GM19025 (cell line): ENCODE measurements at regions not wholly inside any gene's neighbourhood (a gene's known extent, or its start where the extent isn't known, plus 50 kb on each side); places are given as distances from the start of the nearest gene placed in this dataset.

Experiments used
- ATAC-seq: cut with Tn5 transposase; IDR thresholded peaks from one replicate; pipeline ENCODE4 v1.9.1; 2021; ENCODE audit warnings: mild to moderate bottlenecking, low read depth, moderate library complexity; ENCODE audit not compliant: unreplicated experiment

DNA sequence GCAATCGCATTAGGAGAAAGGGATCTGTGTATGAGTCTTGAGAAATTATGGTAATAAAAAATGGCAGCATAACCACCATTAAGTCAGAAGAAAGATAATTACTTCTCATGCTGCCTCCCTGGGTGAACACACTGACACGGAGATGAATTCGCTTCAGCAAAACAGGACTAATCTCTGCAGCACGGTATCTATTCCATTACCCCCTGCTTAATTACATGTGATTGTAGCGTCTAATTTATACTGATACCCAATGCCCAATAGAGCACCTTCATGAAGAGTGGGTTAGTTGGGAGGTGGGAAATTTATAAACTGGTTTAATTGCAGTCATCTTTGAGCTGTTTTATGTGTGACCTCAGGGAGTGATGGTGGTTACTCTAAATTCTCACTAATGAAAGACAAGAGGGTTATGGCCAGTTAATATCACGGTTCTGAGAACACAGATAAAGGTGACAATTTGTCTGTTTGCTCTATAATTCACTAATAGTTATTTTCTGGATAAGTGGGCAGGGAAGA, 476.2 kb upstream of the SULF2 start:
- ATAC-seq, result no peak

DNA sequence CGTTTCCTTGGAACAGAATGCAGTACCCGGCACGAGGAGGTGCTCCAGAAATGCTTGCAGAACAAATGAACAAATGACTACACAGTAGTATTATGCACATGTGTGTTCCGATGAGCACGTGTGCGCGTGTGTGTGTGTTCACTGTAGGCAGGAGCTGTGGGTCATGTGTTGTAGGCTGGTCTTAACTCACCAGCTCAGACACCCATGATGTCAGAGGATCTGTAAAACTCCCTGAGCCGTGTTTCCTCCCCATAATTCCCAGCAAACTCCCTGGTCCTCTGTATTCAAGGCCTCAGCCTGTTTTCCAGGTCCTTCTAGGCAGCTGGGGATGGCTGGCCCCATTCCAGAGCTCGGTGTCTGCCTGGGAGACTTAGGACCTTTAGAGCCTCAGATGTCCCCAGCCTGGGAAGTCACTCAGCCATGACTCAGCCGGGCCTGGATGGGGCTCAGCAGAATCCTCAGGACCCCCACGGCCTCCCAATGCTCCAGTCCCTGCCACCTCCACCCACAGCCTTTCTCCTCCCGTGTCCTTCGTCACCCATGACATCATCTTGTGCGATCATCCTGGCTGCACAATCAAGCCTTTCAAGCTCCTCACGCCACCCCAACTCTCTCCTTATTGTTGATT, 475.0 kb upstream of the SULF2 start:
- ATAC-seq, result no peak

DNA sequence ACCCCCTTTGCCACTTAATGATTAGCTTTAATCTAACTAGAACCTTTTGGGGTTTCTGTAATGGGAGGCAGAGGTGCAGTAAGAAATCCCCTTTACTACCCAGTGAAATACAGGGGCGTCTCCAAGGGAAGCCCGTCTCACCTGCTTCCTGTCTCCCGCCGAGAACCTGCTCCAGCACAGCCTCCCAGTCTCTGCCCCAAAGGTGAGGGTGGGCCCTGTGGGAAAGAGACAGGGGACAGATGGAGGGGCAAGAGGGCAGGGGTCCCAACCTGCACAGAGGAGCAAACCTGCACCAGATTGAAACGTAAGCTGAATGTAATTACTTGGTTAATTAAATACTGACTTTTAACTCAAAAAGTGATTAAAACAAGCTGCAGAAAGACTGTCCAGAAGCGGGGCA, 474.2 kb upstream of the SULF2 start:
- no peak for ATAC-seq

DNA sequence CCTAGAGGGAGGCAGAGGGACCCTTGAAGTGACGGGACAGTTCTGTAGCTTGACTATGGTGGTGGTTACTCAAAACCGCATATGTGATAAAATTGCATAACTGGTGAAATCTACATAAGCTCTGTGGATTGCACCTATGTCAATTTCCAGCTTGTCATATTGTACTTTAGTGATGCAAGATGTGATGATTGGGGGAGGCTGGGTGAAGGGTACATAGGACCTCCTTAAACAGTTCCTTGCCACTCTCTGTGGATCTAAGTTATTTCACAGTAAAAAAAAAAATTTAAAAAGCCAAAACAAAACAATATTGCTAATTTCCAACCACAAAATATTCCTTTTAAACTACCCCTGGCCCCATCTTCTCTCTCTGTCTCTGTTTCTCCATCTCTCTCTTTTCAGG, 472.6 kb upstream of the SULF2 start:
- ATAC-seq, result no peak

DNA sequence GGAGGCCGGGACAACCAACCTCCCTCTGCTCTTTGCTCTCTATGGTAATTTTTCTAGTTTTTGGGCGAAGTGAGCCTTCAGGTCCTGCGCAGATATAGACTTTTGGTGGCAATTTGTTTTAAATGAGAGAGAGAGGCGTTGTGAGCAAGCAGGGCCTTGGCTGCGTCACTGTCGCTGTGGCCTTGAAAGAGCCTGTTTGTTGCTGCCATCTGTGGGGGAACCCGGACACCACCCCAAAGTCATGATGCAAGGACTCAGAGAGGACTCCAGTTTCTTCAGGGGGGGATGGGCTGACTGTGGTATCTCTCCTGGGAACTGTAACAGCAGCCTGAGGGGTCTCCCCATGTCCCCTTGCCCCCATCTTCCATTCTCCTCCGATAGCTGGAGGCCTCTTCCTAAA, 462.7 kb upstream of the SULF2 start:
- ATAC-seq, result no peak

DNA sequence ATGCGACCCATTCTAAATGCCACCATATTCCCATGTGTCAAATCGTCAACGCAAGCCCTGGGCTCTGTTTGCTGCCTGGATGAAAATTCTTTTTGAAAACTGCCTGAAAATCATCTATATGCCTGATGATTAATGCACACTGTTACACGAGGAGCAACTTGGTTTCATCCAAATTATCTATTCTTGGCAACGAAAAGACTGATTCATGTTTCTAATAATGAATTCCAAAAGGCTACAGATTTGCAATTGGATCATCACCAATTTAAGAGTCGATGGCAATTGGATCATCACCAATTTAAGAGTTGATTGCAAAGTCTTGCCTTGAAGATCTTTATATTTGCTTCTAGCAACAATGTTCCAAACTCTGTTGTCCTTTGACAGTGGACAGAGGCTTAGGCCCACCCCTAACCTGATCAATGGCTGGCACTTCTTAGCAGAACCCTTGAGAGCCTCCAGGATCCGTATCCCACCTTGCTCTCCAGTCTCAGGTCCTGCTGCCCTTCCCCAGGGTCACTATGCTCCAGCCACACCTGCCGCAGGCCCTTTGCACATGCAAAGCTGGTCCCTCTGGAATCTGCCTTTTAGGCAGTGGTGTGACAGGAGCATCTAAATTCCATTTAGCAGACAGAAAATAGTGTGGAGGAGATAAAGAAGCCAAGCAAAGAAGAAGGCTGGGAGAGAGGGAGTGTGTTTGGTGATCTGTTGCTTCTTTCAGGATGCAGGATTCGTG, 460.9 kb upstream of the SULF2 start:
- ATAC-seq, result no peak

DNA sequence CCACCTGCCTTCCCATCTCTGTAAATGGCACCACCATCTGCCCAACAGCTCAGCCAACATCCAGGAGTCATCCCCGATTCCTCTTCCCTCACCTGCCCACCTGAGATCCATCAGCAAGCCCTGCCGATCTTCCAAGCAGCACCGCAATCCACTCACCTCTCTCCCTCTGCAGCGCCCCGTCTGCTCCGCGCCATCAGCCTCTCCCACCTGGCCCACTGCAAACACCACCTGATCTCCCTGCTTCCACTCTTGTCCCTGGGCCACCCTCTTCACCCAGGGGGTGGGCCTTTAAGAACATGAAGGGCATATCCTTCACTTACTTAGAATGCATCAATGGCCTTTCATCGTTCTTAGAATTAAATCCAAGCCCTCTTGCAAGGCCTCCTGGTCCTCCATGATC, 457.3 kb upstream of the SULF2 start:
- ATAC-seq, result no peak

DNA sequence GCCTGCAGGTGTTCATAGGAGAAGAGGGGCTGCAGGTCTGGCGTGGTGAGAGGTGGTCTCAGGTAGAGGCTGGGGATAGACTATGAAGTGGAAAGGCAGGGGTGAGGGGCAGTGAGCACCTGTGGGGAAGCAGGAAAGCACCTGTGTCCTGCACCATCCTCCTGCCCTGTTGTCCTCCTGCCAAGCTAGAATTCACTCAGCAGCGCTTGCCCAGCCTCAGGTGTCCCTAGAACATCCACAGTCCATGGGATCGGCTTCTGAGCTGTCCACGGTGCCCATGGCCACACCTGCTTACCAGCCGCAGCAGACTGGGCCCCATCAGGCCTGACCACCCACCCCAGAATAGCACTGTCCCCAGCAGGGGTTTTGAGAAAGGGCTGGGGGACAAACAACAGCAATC, 456.2 kb upstream of the SULF2 start:
- ATAC-seq, result no peak

DNA sequence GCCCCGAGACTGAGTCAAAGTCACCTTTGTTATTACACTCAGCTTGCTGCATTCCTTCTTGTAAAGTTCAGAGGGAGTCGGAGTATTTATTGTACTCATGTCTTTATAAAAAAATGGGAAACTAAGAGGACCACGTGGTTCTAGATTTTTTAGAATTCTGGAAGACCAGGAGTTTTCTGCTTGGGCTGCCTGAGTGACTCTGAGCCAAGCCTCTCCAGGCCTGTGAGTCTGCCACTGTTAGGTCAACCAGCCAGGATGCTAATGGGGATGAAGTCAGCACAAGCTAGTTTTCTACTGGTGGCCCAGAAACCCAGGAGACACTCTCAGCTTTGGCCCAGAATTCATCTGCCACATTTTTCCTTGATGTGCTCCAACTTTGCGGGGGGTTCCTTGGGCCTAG, 453.5 kb upstream of the SULF2 start:
- ATAC-seq, result no peak

DNA sequence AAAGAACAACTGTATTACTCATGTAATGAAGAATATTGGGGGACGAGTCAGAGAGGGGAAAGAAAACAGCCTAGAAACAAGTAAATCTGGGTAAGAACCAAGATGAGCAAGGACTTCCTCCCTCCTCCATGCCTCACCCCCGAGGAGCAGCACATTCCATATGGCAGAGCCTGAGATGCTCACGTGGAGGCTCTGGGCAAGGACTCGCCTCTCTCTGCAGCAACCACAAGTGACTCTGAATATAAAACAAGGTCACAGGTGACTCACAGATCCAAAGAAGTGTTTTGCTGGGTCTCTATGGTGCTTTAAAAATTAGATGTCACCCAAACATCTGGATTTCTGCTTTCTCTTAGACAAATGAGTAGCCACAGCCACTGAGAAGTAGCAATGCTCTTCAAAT, 453.0 kb upstream of the SULF2 start:
- no peak for ATAC-seq

DNA sequence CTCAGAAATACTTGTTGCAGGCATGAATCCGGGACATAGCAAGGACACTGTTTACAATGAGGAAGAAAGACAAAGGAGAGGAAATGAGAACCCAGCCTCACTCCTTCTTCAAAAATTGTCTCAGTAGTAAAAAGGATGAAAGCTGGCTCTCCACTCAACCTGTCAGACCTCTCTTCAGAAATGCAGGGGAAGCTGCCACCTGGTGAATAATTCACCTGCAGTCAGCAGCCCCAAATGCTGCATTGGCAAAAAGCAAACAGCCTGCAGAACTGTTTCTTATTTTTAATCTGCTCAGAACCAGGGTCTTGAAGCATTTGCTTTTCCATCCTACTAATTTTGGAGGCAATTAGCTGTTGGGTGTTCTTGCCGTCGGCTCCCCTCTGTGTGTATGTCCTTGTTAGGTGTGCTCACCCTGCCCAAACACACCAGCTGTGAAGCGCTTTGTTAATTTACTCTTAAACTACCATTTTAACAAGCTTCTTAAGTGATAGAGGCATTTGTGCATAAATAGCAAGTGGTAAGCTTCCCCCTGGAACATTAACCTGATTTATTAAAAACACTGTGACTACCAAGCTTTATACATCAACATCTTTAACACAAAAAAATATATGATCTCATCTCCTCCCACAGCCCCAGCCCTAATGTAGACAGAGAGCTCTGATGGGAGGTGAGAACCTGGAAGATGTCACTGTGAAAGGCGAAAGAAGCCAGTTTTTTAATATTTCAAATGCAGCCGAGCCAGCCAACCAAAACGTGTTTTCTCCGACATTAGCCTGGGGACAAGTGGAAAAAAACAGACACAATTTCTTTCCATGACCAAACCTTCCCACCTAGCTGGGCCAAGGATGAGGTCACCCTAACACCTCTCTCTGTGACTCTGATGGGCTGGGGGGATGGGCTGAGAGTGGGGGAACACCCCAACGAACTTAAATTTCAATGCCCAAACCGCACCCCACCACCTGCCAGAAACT, 451.0 kb upstream of the SULF2 start:
- ATAC-seq, result no peak

DNA sequence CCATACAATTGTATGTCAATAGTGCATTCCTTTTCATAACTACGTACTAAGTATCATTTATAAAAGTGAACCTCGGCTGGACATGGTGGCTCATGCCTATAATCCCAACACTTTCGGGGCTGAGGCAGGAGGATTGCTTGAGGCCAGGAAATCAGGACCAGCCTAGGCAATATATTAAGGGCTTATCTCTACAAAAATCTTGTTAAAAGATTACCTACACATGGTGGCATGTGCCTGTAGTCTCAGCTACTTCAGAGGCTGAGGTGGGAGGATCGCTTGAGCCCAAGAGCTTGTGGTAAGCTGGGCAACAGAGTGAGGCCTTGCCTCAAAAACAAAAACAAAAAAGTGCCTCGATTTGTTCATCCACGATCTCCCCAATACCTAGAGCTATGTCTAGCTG, 449.7 kb upstream of the SULF2 start:
- no peak for ATAC-seq

DNA sequence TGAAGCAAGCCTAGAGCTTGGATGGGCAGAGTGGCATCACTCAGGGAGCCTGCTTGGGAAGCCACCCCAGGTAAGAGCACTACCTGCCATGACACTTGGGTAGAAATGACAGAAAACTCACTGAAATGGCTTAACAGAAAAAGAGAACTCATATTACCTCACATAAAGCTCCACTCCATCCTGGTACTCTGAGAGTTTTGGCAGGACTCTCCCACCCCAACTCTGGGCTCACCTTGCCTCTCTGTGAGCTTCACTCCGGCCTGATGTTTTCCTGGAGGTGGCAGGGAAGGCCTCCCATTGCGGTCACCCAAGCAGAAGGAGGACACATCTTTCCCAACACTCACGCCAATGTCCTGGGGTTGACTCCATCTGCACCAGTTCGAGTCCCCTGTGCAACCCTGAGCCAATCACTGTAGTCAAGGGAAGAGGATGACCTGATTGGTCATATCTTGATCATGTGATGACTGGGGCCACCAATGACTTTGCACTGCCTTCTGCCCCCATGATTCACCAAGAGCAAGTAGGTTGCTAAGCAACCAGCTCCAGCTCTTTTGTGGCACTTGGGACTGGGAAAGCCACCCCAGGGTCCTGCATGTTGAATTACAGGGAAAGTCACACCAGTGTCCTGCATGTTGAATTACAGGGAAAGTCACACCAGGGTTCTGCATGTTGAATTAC, 446.1 kb upstream of the SULF2 start:
- ATAC-seq, result no peak

DNA sequence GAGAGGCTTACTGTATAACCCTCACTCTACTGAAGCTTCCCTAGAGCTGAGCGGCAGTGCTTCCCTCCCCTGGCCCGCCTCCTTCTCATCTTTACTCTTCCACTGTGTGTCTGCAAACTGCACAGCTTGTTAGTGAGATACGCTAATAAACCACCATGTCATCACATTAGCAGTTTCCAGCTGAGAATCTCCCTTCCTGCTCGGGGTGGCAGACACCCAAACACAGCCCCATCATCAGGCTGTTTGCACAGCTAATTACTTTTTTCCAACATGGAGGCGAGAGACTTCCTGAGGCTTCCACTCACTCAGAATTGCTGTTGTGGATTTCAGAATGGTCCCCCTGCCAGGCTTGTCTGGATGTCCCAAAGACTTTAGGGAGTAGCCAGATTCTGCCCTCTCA, 444.9 kb upstream of the SULF2 start:
- no peak for ATAC-seq

DNA sequence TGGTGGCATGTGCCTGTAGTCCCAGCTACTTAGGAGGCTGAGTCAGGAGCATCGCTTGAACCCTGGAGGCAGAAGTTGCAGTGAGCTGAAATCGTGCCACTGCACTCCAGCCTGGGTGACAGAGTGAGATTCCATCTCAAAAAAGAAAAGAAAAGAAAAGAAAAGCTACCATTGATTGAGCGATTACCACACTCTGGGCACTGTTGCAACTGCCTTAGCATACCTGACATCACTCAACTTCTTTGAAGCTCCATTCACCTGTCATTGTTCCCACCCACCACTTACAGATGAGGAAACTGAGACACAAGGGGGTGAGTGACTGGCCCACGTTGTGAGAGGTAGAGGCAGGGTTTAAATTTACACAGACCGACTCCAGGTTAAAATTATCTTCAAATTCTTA, 442.1 kb upstream of the SULF2 start:
- no peak for ATAC-seq

DNA sequence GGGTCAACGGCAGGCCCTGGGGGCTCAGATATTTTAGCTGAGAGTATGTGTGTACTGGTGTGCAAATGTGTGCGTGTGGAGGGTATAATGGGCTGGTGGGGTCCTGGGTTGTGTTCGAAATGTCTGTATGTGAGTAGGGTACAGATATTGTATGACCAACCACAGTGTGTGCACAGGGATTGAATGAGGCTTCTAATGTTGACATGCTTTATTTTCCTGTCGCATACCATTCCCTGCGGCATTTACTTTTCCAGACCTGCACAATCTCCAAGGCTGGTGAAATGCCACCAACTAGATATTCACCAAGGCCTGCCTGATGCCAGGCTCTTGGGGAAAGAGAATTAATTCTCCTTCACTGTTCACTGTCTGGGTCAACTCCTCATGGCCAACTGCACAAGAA, 441.4 kb upstream of the SULF2 start:
- no peak for ATAC-seq

DNA sequence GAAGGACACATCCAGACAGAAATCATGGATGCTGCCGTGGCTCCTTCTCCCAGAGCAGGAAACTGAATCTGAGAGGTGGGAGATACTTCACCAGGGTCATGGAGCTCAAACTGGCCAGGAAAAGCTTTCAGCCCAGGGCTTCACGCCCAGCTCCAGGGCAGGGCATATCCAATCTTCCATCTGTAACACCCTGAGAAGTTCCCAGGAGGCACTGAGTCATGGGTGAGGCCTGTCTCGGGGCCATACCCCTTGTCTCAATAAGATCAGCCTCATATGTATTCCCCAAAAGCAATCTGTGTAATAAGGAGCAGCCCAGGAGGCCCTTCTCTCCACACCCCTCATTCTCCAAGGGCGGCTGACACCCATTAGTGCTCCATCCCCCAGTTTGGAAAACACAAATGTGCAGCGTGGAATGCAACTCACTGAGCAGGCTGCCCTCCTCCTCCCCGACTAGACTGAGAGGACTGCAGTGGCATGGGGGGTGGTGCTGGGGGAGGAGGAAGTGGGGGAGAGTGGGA, 439.3 kb upstream of the SULF2 start:
- no peak for ATAC-seq

DNA sequence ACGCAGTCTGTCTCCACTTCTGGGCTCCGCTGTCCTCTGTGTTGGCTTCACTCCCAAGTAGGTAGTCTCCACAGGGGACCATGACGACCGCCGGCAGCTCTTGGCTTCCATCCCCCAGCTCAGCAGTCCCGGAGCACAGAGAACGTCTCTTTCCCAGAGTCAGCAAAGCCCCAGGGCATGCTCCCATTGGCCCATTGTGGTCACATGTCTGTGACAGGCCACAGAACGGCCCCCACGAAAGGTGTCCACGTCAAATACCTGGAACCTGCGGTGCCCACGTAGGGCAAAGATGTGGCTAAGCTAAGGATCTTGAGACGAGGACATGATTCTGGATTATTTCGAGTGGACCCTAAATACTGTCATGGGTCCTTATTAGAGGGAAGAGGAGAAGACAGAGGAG, 438.4 kb upstream of the SULF2 start:
- no peak for ATAC-seq

DNA sequence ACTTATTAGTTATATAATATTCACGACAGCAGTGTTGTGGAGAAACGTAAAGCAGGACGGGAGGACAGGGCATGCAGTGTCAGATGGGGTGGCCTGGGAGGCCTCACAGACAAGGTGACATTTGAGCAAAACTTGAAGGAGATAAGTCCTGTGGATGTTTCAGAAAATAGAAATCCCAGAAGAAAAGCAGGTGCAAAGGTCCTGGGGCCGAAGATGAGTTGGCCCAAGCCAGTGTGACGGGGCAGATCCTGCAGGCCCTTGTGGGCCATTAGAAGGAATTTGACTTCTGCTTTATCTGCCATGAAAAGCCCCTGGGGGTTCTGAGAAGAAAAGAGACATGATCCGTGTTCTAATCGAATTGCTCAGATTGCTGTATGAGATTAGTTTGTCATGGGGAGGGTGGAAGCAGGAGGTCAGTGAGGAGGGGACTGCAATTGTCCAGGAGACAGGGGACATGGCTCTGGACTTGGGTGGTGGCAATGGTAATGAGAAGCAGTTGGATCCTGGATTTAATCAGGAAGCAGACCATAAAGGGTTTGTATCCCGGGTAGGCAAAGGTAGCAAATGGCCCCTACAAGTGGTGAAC, 437.4 kb upstream of the SULF2 start:
- ATAC-seq, result no peak

DNA sequence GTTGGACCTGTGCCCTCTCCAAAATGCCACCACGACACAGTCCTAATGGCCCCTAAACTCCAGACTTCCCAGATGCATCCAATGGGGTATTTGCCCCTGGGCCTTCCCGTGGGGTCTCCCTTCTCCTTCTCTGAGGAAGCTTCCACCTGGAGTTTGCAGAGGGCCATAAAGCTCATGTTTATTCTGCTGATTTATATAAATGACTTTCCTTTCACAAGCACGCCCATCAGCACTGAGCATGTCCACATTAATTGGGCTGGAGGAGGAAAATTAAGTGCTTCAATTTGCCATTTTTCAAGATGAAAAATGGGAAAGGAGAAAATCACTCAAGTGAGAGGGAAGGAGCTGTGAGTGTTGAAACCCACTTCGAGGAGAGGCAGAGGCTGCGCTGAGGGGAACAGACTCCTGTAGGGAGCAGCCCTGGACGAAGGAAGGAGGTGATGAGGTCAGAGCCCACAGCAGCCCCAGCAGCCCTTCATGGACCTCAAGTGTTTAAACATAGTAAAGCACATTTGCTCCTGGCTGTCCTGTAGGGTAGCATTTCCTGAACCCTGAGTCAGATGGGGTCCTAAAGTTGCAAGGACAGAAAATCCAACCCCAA, 434.9 kb upstream of the SULF2 start:
- ATAC-seq, result no peak
